H9 (cell line): ENCODE measurements at regions not wholly inside any gene's neighbourhood (a gene's known extent, or its start where the extent isn't known, plus 50 kb on each side); places are given as distances from the start of the nearest gene placed in this dataset.

ENCODE experiments used
- DNase-seq: peaks from one replicate; pipeline ENCODE4 v3.0.0-alpha.2; 2017
- H2AFZ ChIP-seq: one replicate; pipeline ENCODE4 v1.6.1; 2013; ENCODE audit warnings: mild to moderate bottlenecking, low read length, control low read depth, moderate library complexity
- H2AK5ac ChIP-seq: 2 replicates; pipeline ENCODE4 v1.6.1; 2013; ENCODE audit warnings: low read length, control low read depth, mixed read lengths; ENCODE audit not compliant: insufficient read length
- H2BK120ac ChIP-seq: one replicate; pipeline ENCODE4 v1.6.1; 2013; ENCODE audit warnings: low read depth, mild to moderate bottlenecking, low read length, control low read depth, inconsistent platforms; ENCODE audit not compliant: poor library complexity, severe bottlenecking
- H2BK12ac ChIP-seq: 2 replicates; pipeline ENCODE4 v1.6.1; 2013; ENCODE audit warnings: low read length, control low read depth, mixed read lengths, low read depth; ENCODE audit not compliant: insufficient read length
- H2BK15ac ChIP-seq: 2 replicates; pipeline ENCODE4 v1.6.1; 2013; ENCODE audit warnings: low read depth, low read length, control low read depth
- H2BK20ac ChIP-seq: one replicate; pipeline ENCODE4 v1.6.1; 2013; ENCODE audit warnings: low read depth, mild to moderate bottlenecking, low read length, control low read depth, inconsistent platforms; ENCODE audit not compliant: poor library complexity, severe bottlenecking
- H2BK5ac ChIP-seq: 2 replicates; pipeline ENCODE4 v1.6.1; 2013; ENCODE audit warnings: low read length, control low read depth, mixed read lengths; ENCODE audit not compliant: insufficient read length
- H3K14ac ChIP-seq: 2 replicates; pipeline ENCODE4 v1.6.1; 2013; ENCODE audit warnings: low read length, control low read depth; ENCODE audit not compliant: insufficient read depth
- H3K18ac ChIP-seq: 2 replicates; pipeline ENCODE4 v1.6.1; 2013; ENCODE audit warnings: low read depth, mild to moderate bottlenecking, mixed read lengths, low read length, control low read depth; ENCODE audit not compliant: insufficient read length
- H3K23ac ChIP-seq: 2 replicates; pipeline ENCODE4 v1.6.1; 2013; ENCODE audit warnings: low read length, control low read depth, mixed read lengths, low read depth; ENCODE audit not compliant: insufficient read length
- H3K23me2 ChIP-seq: 2 replicates; pipeline ENCODE4 v1.6.1; 2013; ENCODE audit warnings: low read depth, mild to moderate bottlenecking, mixed read lengths, low read length, control low read depth; ENCODE audit not compliant: insufficient read length, poor library complexity, severe bottlenecking
- H3K27ac ChIP-seq: 2 replicates; pipeline ENCODE4 v1.5.1; 2013; ENCODE audit warnings: low read length, control low read depth, mixed read lengths, low read depth; ENCODE audit not compliant: insufficient read length
- H3K27me3 ChIP-seq: 2 replicates; pipeline ENCODE4 v1.6.1; 2013; ENCODE audit warnings: low read length, control low read depth, inconsistent platforms; ENCODE audit not compliant: insufficient read depth
- H3K4ac ChIP-seq: 2 replicates; pipeline ENCODE4 v1.6.1; 2013; ENCODE audit warnings: low read depth, mild to moderate bottlenecking, control low read depth, inconsistent platforms, low read length, moderate library complexity
- H3K4me1 ChIP-seq: 2 replicates; pipeline ENCODE4 v1.6.1; 2013; ENCODE audit warnings: low read length, control low read depth, inconsistent platforms; ENCODE audit not compliant: insufficient read depth
- H3K4me2 ChIP-seq: 2 replicates; pipeline ENCODE4 v1.6.1; 2013; ENCODE audit warnings: low read length, control low read depth, mixed read lengths; ENCODE audit not compliant: insufficient read length, insufficient read depth
- H3K56ac ChIP-seq: 2 replicates; pipeline ENCODE4 v1.6.1; 2013; ENCODE audit warnings: low read depth, mild to moderate bottlenecking, mixed read lengths, low read length, control low read depth; ENCODE audit not compliant: insufficient read length
- H3K79me1 ChIP-seq: 2 replicates; pipeline ENCODE4 v1.6.1; 2013; ENCODE audit warnings: low read depth, mild to moderate bottlenecking, moderate library complexity, low read length, control low read depth, inconsistent platforms; ENCODE audit not compliant: insufficient read depth, poor library complexity, severe bottlenecking
- H3K79me2 ChIP-seq: 2 replicates; pipeline ENCODE4 v1.6.1; 2013; ENCODE audit warnings: low read length, control low read depth, inconsistent platforms; ENCODE audit not compliant: insufficient read depth
- H3K9ac ChIP-seq: 2 replicates; pipeline ENCODE4 v1.6.1; 2013; ENCODE audit warnings: low read length, control low read depth, mixed read lengths; ENCODE audit not compliant: insufficient read length; ENCODE audit errors: extremely low read depth
- H3K9me3 ChIP-seq: one replicate; pipeline ENCODE4 v1.6.1; 2013; ENCODE audit warnings: low read depth, low read length, inconsistent platforms; ENCODE audit not compliant: control insufficient read depth
- H3T11ph ChIP-seq: one replicate; pipeline ENCODE4 v1.6.1; 2013; ENCODE audit warnings: mild to moderate bottlenecking, low read length, control low read depth, inconsistent platforms
- H4K20me1 ChIP-seq: one replicate; pipeline ENCODE4 v1.6.1; 2013; ENCODE audit not compliant: control insufficient read depth, insufficient read length, insufficient read depth
- H4K5ac ChIP-seq: 2 replicates; pipeline ENCODE4 v1.6.1; 2013; ENCODE audit warnings: low read depth, mild to moderate bottlenecking, mixed read lengths, low read length, control low read depth; ENCODE audit not compliant: insufficient read length
- H4K8ac ChIP-seq: replicated peaks from 2 replicates; pipeline ENCODE4 v1.6.1; 2013; ENCODE audit warnings: low read length, control low read depth, mixed read lengths, low read depth; ENCODE audit not compliant: insufficient read length
- H4K91ac ChIP-seq: 2 replicates; pipeline ENCODE4 v1.6.1; 2013; ENCODE audit warnings: low read depth, mild to moderate bottlenecking, moderate library complexity, mixed read lengths, low read length, control low read depth; ENCODE audit not compliant: insufficient read length
- H3K27ac Mint-ChIP-seq, 3 experiments: 2 replicates in 2 of 3; 3 replicates in 1 of 3; pipeline ENCODE4 v1.8.0; 2020 to 2021; ENCODE audit warnings: mixed read lengths in 3 of 3, mild to moderate bottlenecking in 1 of 3, moderate library complexity in 1 of 3
- H3K27me3 Mint-ChIP-seq: 2 replicates; pipeline ENCODE4 v1.8.0; 2021; ENCODE audit warnings: low read depth, mild to moderate bottlenecking, moderate library complexity, mixed read lengths
- H3K36me3 Mint-ChIP-seq, 3 experiments: 2 replicates in 2 of 3; 3 replicates in 1 of 3; pipeline ENCODE4 v1.8.0; 2020 to 2021; ENCODE audit warnings: low read depth in 3 of 3, mixed read lengths in 3 of 3; ENCODE audit not compliant: insufficient read depth in 1 of 3
- H3K4me1 Mint-ChIP-seq, 2 experiments: 2 replicates each; pipeline ENCODE4 v1.8.0; 2020; ENCODE audit warnings: mixed read lengths in 2 of 2
- H3K4me3 Mint-ChIP-seq, 2 experiments: 2 replicates in 1 of 2; 3 replicates in 1 of 2; pipeline ENCODE4 v1.8.0; 2020 to 2021; ENCODE audit warnings: mild to moderate bottlenecking in 2 of 2, mixed read lengths in 2 of 2, moderate library complexity in 1 of 2
- H3K9me3 Mint-ChIP-seq, 2 experiments: 2 replicates in 1 of 2; 3 replicates in 1 of 2; pipeline ENCODE4 v1.8.0; 2020; ENCODE audit warnings: mild to moderate bottlenecking in 2 of 2, mixed read lengths in 2 of 2, moderate library complexity in 1 of 2
- CTCF ChIP-seq: fragments of 200-600 bp; sonication (generic); conservative IDR thresholded peaks from 3 replicates; pipeline ENCODE4 v1.8.0; 2021; ENCODE audit warnings: antibody characterized with exemption, mild to moderate bottlenecking
- WGBS: extraction: QIAGEN DNeasy Blood & Tissue Kit; methylation state at CpG from one replicate; pipeline ENCODE4 v1.1.7; 2013; ENCODE audit warnings: missing lambda C conversion rate, low lambda C conversion rate, mixed read lengths; ENCODE audit not compliant: insufficient read length; ENCODE audit errors: extremely low coverage; 5-methylcytosine and 5-hydroxymethylcytosine counted together

- H3K4me1 ChIP-seq, result no peaks in the 10 kb centered on the region
- H3K23ac ChIP-seq, result no peak overlapping the region
- no peak for TF ChIP-seq CTCF
- Mint-ChIP-seq H3K4me3 (no peak overlapping the region), H3K36me3 (no peaks in the 10 kb centered on the region; a peak in 1 of 7 replicates), H3K27ac (no peak overlapping the region), H3K27me3 (no peaks in the 10 kb centered on the region), H3K4me1 (no peaks in the 10 kb centered on the region), H3K9me3 (peaks cover 9 to 16% of the 10 kb centered on the region in 2 experiments)
- H4K8ac ChIP-seq, result no peak overlapping the region
- no peak overlapping the region for H3K56ac ChIP-seq
- H4K5ac ChIP-seq, result no peak overlapping the region
- H3K4me2 ChIP-seq, result no peak overlapping the region
- H3T11ph ChIP-seq, result no peak overlapping the region
- no peaks in the 10 kb centered on the region for H3K27me3 ChIP-seq
- WGBS, result no CpG with 5 or more reads among the region's 1 CpG
- no peak overlapping the region for H3K4ac ChIP-seq
- H2BK15ac ChIP-seq, result no peak overlapping the region
- H2AK5ac ChIP-seq, result no peak overlapping the region
- no peak overlapping the region for H2BK20ac ChIP-seq
- H3K79me2 ChIP-seq, result no peaks in the 10 kb centered on the region
- no peak overlapping the region for H2BK12ac ChIP-seq
- no peak overlapping the region for H2AFZ ChIP-seq
- H3K27ac ChIP-seq, result no peak overlapping the region
- no peak overlapping the region for H2BK120ac ChIP-seq
- H3K14ac ChIP-seq, result no peak overlapping the region
- H3K23me2 ChIP-seq, result no peaks in the 10 kb centered on the region
- no peak overlapping the region for H4K91ac ChIP-seq
- H4K20me1 ChIP-seq, result no peaks in the 10 kb centered on the region
- no peak overlapping the region for H3K9ac ChIP-seq
- DNase-seq, result no peak
- H3K79me1 ChIP-seq, result no peaks in the 10 kb centered on the region
- no peak overlapping the region for H3K18ac ChIP-seq
- no peaks in the 10 kb centered on the region for H3K9me3 ChIP-seq
- H2BK5ac ChIP-seq, result no peak overlapping the region
Observed at GRCh38 chr14:98325761-98326160, 946.2 kb downstream of the BCL11B start.
